Endothelial cell of umbilical vein (primary cell): ENCODE measurements at regions not wholly inside any gene's neighbourhood (a gene's known extent, or its start where the extent isn't known, plus 50 kb on each side); places are given as distances from the start of the nearest gene placed in this dataset.

ENCODE experiments used
- BruUV-seq: library from RNA; stranded (reverse); fragments of 400-500 nt; replicated peaks from 2 replicates; lab custom pipeline; 2021; lab: Mats Ljungman, UMichigan
- CTCF ChIA-PET: fragments of 300-600, 350-600 bp; sonication (Branson Sonifier 250); formaldehyde crosslinking; loops from one replicate; lab custom pipeline; 2021; ENCODE audit warnings: antibody characterized with exemption, inconsistent platforms; lab: Charles Lee
- POLR2A ChIA-PET: fragments of 300-600, 350-600 bp; sonication (Branson Sonifier 250); formaldehyde crosslinking; loops from one replicate; lab custom pipeline; 2021; ENCODE audit warnings: antibody characterized with exemption, inconsistent platforms; lab: Charles Lee
- DNase-seq: peaks from one replicate; pipeline ENCODE4 v3.0.0-alpha.2; 2011; ENCODE audit warnings: low read depth, low spot score
- FAIRE-seq: peaks from 2 replicates; lab custom pipeline; 2011; peaks lifted over from hg19 to GRCh38; lab: Jason Lieb, UNC
- H2AFZ ChIP-seq: 2 replicates; pipeline ENCODE4 v1.6.0; 2012; ENCODE audit warnings: low read depth, low read length, control low read depth, inconsistent platforms
- H3K27ac ChIP-seq: 2 replicates; pipeline ENCODE4 v1.5.1; 2011; ENCODE audit warnings: low read depth, mild to moderate bottlenecking, control low read depth, low read length, moderate library complexity; ENCODE audit not compliant: insufficient read depth
- H3K27me3 ChIP-seq, 2 experiments: 2 replicates each; pipeline versions ENCODE4 v1.6.0 to v1.6.1; 2011; ENCODE audit warnings: low read length in 2 of 2, mixed read lengths in 1 of 2; ENCODE audit not compliant: control insufficient read depth in 2 of 2, insufficient read depth in 2 of 2
- H3K36me3 ChIP-seq, 2 experiments: 2 replicates in 1 of 2; 3 replicates in 1 of 2; pipeline ENCODE4 v1.5.1; 2011; ENCODE audit warnings: low read length in 2 of 2, mild to moderate bottlenecking in 1 of 2, moderate library complexity in 1 of 2; ENCODE audit not compliant: control insufficient read depth in 2 of 2, insufficient read depth in 2 of 2; ENCODE audit errors: extremely low read depth in 1 of 2
- H3K4me1 ChIP-seq: 3 replicates; pipeline ENCODE4 v1.5.1; 2011; ENCODE audit warnings: mild to moderate bottlenecking, low read length; ENCODE audit not compliant: control insufficient read depth, insufficient read depth; ENCODE audit errors: extremely low read depth
- H3K4me2 ChIP-seq: 2 replicates; pipeline ENCODE4 v1.6.1; 2011; ENCODE audit warnings: low read length, control low read depth, mixed read lengths; ENCODE audit not compliant: insufficient read depth
- H3K4me3 ChIP-seq, 3 experiments: fragments of 200-600 bp in 1 of 3; sonication (generic), shearing (Covaris generic) in 1 of 3; replicated peaks in 1 of 3; 2 replicates each; pipeline ENCODE4 v1.5.1; 2011 to 2016; ENCODE audit warnings: control low read depth in 3 of 3, low read length in 3 of 3, mild to moderate bottlenecking in 2 of 3, inconsistent platforms in 1 of 3, low read depth in 1 of 3, moderate library complexity in 1 of 3; ENCODE audit not compliant: insufficient read depth in 1 of 3
- H3K79me2 ChIP-seq: 2 replicates; pipeline ENCODE4 v1.6.0; 2012; ENCODE audit warnings: low read length, inconsistent platforms; ENCODE audit not compliant: control insufficient read depth, insufficient read depth
- H3K9ac ChIP-seq: replicated peaks from 2 replicates; pipeline ENCODE3; 2011; ENCODE audit warnings: low read length, control low read depth; ENCODE audit not compliant: insufficient read depth; ENCODE audit errors: extremely low read depth
- H3K9me1 ChIP-seq: replicated peaks from 3 replicates; pipeline ENCODE4 v1.6.0; 2011; ENCODE audit warnings: mild to moderate bottlenecking, low read length; ENCODE audit not compliant: control insufficient read depth, insufficient read depth; ENCODE audit errors: extremely low read depth
- H3K9me3 ChIP-seq: replicated peaks from 2 replicates; pipeline ENCODE4 v1.5.1; 2012; ENCODE audit warnings: low read length, inconsistent platforms; ENCODE audit not compliant: control insufficient read depth, insufficient read depth
- H4K20me1 ChIP-seq: replicated peaks from 2 replicates; pipeline ENCODE3; 2011; ENCODE audit warnings: mild to moderate bottlenecking, low read length; ENCODE audit not compliant: control insufficient read depth, insufficient read depth; ENCODE audit errors: extremely low read depth
- CTCF ChIP-seq, 2 donors: IDR thresholded peaks; 1 replicate in 1 of 2; 2 replicates in 1 of 2; pipeline ENCODE4 v1.5.1; 2011; ENCODE audit warnings: low read length in 2 of 2, mild to moderate bottlenecking in 2 of 2, moderate library complexity in 2 of 2, control low read depth in 1 of 2, inconsistent platforms in 1 of 2, low read depth in 1 of 2; ENCODE audit not compliant: insufficient read depth in 1 of 2; ENCODE audit errors: extremely low read depth in 1 of 2
- EZH2 ChIP-seq: IDR thresholded peaks from 2 replicates; pipeline ENCODE4 v1.6.1; 2012; ENCODE audit warnings: borderline replicate concordance, low read depth, mild to moderate bottlenecking, moderate library complexity, low read length, inconsistent platforms; ENCODE audit not compliant: severe bottlenecking
- FOS ChIP-seq: IDR thresholded peaks from 2 replicates; pipeline ENCODE4 v1.6.1; 2011; ENCODE audit warnings: mild to moderate bottlenecking, low read length, moderate library complexity, borderline replicate concordance; ENCODE audit not compliant: insufficient read depth
- GATA2 ChIP-seq: IDR thresholded peaks from 2 replicates; pipeline ENCODE4 v1.7.0; 2011; ENCODE audit warnings: low read depth, mild to moderate bottlenecking, moderate library complexity, mixed read lengths, low read length; ENCODE audit not compliant: insufficient read length, insufficient read depth
- JUN ChIP-seq: IDR thresholded peaks from 2 replicates; pipeline ENCODE4 v1.6.1; 2011; ENCODE audit warnings: borderline replicate concordance, low read depth; ENCODE audit not compliant: insufficient read length, insufficient read depth
- MAX ChIP-seq: IDR thresholded peaks from 2 replicates; pipeline ENCODE4 v1.6.1; 2011; ENCODE audit not compliant: insufficient read depth, insufficient read length
- MYC ChIP-seq: IDR thresholded peaks from one replicate; pipeline ENCODE4 v1.6.1; 2011; ENCODE audit warnings: mild to moderate bottlenecking, low read depth, low read length
- POLR2A ChIP-seq: IDR thresholded peaks from 2 replicates; pipeline ENCODE4 v1.6.1; 2012; ENCODE audit warnings: low read depth, mild to moderate bottlenecking, control low read depth, low read length
- POLR2AphosphoS5 ChIP-seq: IDR thresholded peaks from 2 replicates; pipeline ENCODE4 v1.6.1; 2012; ENCODE audit warnings: low read depth, mild to moderate bottlenecking, control low read depth, low read length, moderate library complexity; ENCODE audit not compliant: insufficient read depth
- dilution Hi-C: fragments of 300-500 bp; cut with MboI; formaldehyde crosslinking; loops from one replicate; pipeline ENCODE4 v1.15.0; 2019; ENCODE audit warnings: low sequenced_read_pairs; ENCODE audit not compliant: extremely low pct_ligation_motif_present
- intact Hi-C: fragments of 100-400 bp; cut with micrococcal nuclease; formaldehyde crosslinking; loops from one replicate; pipeline ENCODE4 v1.10.0; 2022

- no peaks in the 10 kb centered on the region for H3K79me2 ChIP-seq
- H2AFZ ChIP-seq: no peak overlapping the region
- H3K27ac ChIP-seq: no peak overlapping the region
- TF ChIP-seq FOS (no peak), JUN (no peak), EZH2 (no peak), POLR2A (no peak), MAX (no peak), POLR2AphosphoS5 (no peak), GATA2 (no peak), CTCF (IDR thresholded peaks at IDR 0.05; ENCODE audit: extremely low read depth in 1 of 2, insufficient read depth in 1 of 2, low read depth in 1 of 2, low read length in 2 of 2) (no peak), MYC (no peak)
- H4K20me1 ChIP-seq: no peaks in the 10 kb centered on the region
- ChIA-PET CTCF (no interaction called here), POLR2A (no interaction called here)
- H3K9me1 ChIP-seq: no peaks in the 10 kb centered on the region
- no peak overlapping the region for H3K9ac ChIP-seq
- H3K27me3 ChIP-seq: no peaks in the 10 kb centered on the region
- no peaks in the 10 kb centered on the region for H3K9me3 ChIP-seq
- FAIRE-seq (no peak), DNase-seq (no peak)
- intact Hi-C loops (no loop called here), dilution Hi-C loops (no loop called here)
- H3K4me2 ChIP-seq: no peak overlapping the region
- no peaks in the 10 kb centered on the region for H3K36me3 ChIP-seq
- no TSS peak for BruUV-seq
- H3K4me1 ChIP-seq: no peaks in the 10 kb centered on the region
- no peak overlapping the region for H3K4me3 ChIP-seq
Observed at GRCh38 chr4:62676962-62677361, 1476.8 kb downstream of the ADGRL3 start.
